Activated effector memory CD4-positive, alpha-beta T cell treated with anti-CD3 and anti-CD28 coated beads, Interleukin-2, amount 50 U/mL, for 16 hours (primary cell): ENCODE measurements at regions not wholly inside any gene's neighbourhood (a gene's known extent, or its start where the extent isn't known, plus 50 kb on each side); places are given as distances from the start of the nearest gene placed in this dataset.

ENCODE experiments used
- DNase-seq: peaks from one replicate; pipeline ENCODE4 v3.0.0-alpha.2; 2020

GRCh38 chr5:3006526-3006925, 255.0 kb upstream of the IRX2 start:
- no peak for DNase-seq

- DNase-seq = peak; percentile 49
These were observed 253.0 kb upstream of the IRX2 start for GRCh38 chr5:3004361-3005080.

- DNase-seq = no peak
These were observed 250.8 kb upstream of the IRX2 start for GRCh38 chr5:3002230-3002629.

GRCh38 chr5:3000631-3001030, 249.2 kb upstream of the IRX2 start:
- no peak for DNase-seq

- no peak for DNase-seq
These were observed 248.4 kb upstream of the IRX2 start for GRCh38 chr5:2999926-3000325.

- no peak for DNase-seq
These were observed 246.6 kb upstream of the IRX2 start for GRCh38 chr5:2998106-2998505.

GRCh38 chr5:2997179-2997578, 245.7 kb upstream of the IRX2 start:
- DNase-seq = no peak

- no peak for DNase-seq
These were observed 245.2 kb upstream of the IRX2 start for GRCh38 chr5:2996687-2997086.

- DNase-seq = no peak
These were observed 244.8 kb upstream of the IRX2 start for GRCh38 chr5:2996248-2996647.

- DNase-seq = no peak
These were observed 244.2 kb upstream of the IRX2 start for GRCh38 chr5:2995667-2996066.

GRCh38 chr5:2995035-2995434, 243.6 kb upstream of the IRX2 start:
- DNase-seq = no peak

- no peak for DNase-seq
These were observed 242.3 kb upstream of the IRX2 start for GRCh38 chr5:2993771-2994170.

- no peak for DNase-seq
These were observed 241.8 kb upstream of the IRX2 start for GRCh38 chr5:2993301-2993700.

- no peak for DNase-seq
These were observed 241.3 kb upstream of the IRX2 start for GRCh38 chr5:2992806-2993205.

GRCh38 chr5:2991884-2992283, 240.4 kb upstream of the IRX2 start:
- DNase-seq = no peak

- DNase-seq = no peak
These were observed 238.0 kb upstream of the IRX2 start for GRCh38 chr5:2989517-2989916.

- DNase-seq = no peak
These were observed 234.8 kb upstream of the IRX2 start for GRCh38 chr5:2986301-2986700.

GRCh38 chr5:2985718-2986117, 234.2 kb upstream of the IRX2 start:
- no peak for DNase-seq

GRCh38 chr5:2983583-2984300, 232.3 kb upstream of the IRX2 start:
- DNase-seq = no peak

GRCh38 chr5:2981652-2982051, 230.2 kb upstream of the IRX2 start:
- DNase-seq = no peak

GRCh38 chr5:2981035-2981434, 229.6 kb upstream of the IRX2 start:
- DNase-seq = no peak

GRCh38 chr5:2960294-2960693, 208.8 kb upstream of the IRX2 start:
- DNase-seq = no peak

GRCh38 chr5:2958976-2959375, 207.5 kb upstream of the IRX2 start:
- no peak for DNase-seq

GRCh38 chr5:2948875-2949274, 197.4 kb upstream of the IRX2 start:
- no peak for DNase-seq

GRCh38 chr5:2946315-2946714, 194.8 kb upstream of the IRX2 start:
- DNase-seq = no peak
